HG03066 (cell line): ENCODE measurements at regions not wholly inside any gene's neighbourhood (a gene's known extent, or its start where the extent isn't known, plus 50 kb on each side); places are given as distances from the start of the nearest gene placed in this dataset.
"Not testable (repeated sequence)": the region's sequence is repeated elsewhere in the genome, so short reads cannot be mapped to it uniquely, and the experiment has no call there.

Source experiments
- ATAC-seq: cut with Tn5 transposase; IDR thresholded peaks from one replicate; pipeline ENCODE4 v1.9.1; 2021; ENCODE audit warnings: low read depth; ENCODE audit not compliant: unreplicated experiment

GRCh38 chr5:25481463-25481862 lies 836.7 kb upstream of the CDH10 start:
- no peak for ATAC-seq

- ATAC-seq, result no peak
These were observed 814.3 kb upstream of the CDH10 start for GRCh38 chr5:25459082-25459481.

- no peak for ATAC-seq
These were observed 813.9 kb upstream of the CDH10 start for GRCh38 chr5:25458628-25459027.

GRCh38 chr5:25453500-25453899 lies 808.7 kb upstream of the CDH10 start:
- ATAC-seq, result no peak

- no peak for ATAC-seq
These were observed 806.5 kb upstream of the CDH10 start for GRCh38 chr5:25451294-25451693.

- ATAC-seq, result no peak
These were observed 803.9 kb upstream of the CDH10 start for GRCh38 chr5:25448646-25449045.

GRCh38 chr5:25448190-25448621 lies 803.4 kb upstream of the CDH10 start:
- no peak for ATAC-seq

- not testable (repeated sequence) for ATAC-seq
These were observed 801.3 kb upstream of the CDH10 start for GRCh38 chr5:25446061-25446420.

- not testable (repeated sequence) for ATAC-seq
These were observed 800.7 kb upstream of the CDH10 start for GRCh38 chr5:25445381-25446060.

- no peak for ATAC-seq
These were observed 799.9 kb upstream of the CDH10 start for GRCh38 chr5:25444697-25445096.

GRCh38 chr5:25441810-25442209 lies 797.0 kb upstream of the CDH10 start:
- ATAC-seq, result no peak

- ATAC-seq, result no peak
These were observed 794.2 kb upstream of the CDH10 start for GRCh38 chr5:25439025-25439424.

GRCh38 chr5:25438375-25438774 lies 793.6 kb upstream of the CDH10 start:
- ATAC-seq, result not testable (repeated sequence)

GRCh38 chr5:25436452-25436851 lies 791.7 kb upstream of the CDH10 start:
- ATAC-seq, result no peak

- no peak for ATAC-seq
These were observed 791.1 kb upstream of the CDH10 start for GRCh38 chr5:25435882-25436281.

GRCh38 chr5:25427240-25427639 lies 782.5 kb upstream of the CDH10 start:
- no peak for ATAC-seq

- no peak for ATAC-seq
These were observed 778.5 kb upstream of the CDH10 start for GRCh38 chr5:25423271-25423670.

- ATAC-seq, result no peak
These were observed 774.9 kb upstream of the CDH10 start for GRCh38 chr5:25419684-25420083.

GRCh38 chr5:25418978-25419377 lies 774.2 kb upstream of the CDH10 start:
- no peak for ATAC-seq

- ATAC-seq, result no peak
These were observed 773.6 kb upstream of the CDH10 start for GRCh38 chr5:25418319-25418859.

- ATAC-seq, result no peak
These were observed 772.2 kb upstream of the CDH10 start for GRCh38 chr5:25416960-25417359.

- no peak for ATAC-seq
These were observed 771.2 kb upstream of the CDH10 start for GRCh38 chr5:25415970-25416369.

GRCh38 chr5:25414742-25415141 lies 770.0 kb upstream of the CDH10 start:
- ATAC-seq, result no peak
